CD4-positive, alpha-beta T cell (primary cell): ENCODE measurements at regions not wholly inside any gene's neighbourhood (a gene's known extent, or its start where the extent isn't known, plus 50 kb on each side); places are given as distances from the start of the nearest gene placed in this dataset.

Experiments
- ATAC-seq: fragments of 200-7000 bp; cut with Tn5 transposase; one replicate; pipeline ENCODE4 v1.10.0; 2022; ENCODE audit warnings: mild to moderate bottlenecking; ENCODE audit not compliant: poor library complexity
- CTCF ChIA-PET: fragments of 350-600 bp; sonication (Branson Sonifier 250); formaldehyde crosslinking; loops from one replicate; lab custom pipeline; 2021; ENCODE audit warnings: antibody characterized with exemption, inconsistent platforms; lab: Charles Lee
- POLR2A ChIA-PET: fragments of 350-600 bp; sonication (Branson Sonifier 250); formaldehyde crosslinking; loops from one replicate; lab custom pipeline; 2021; ENCODE audit warnings: antibody characterized with exemption, inconsistent platforms; lab: Charles Lee
- DNase-seq, 14 experiments: peaks; one replicate each; pipeline ENCODE4 v3.0.0-alpha.2; 2013 to 2020; ENCODE audit warnings: mixed read lengths in 2 of 14
- H3K27ac ChIP-seq, 2 donors: one replicate each; pipeline versions ENCODE4 v1.5.1 to v1.7.0; 2013; ENCODE audit warnings: low read length in 2 of 2, low read depth in 1 of 2, mild to moderate bottlenecking in 1 of 2
- H3K27me3 ChIP-seq, 2 experiments: 1 replicate in 1 of 2; 2 replicates in 1 of 2; pipeline versions ENCODE4 v1.6.1 to v1.7.0; 2013; ENCODE audit warnings: low read length in 2 of 2, control low read depth in 1 of 2, mild to moderate bottlenecking in 1 of 2, moderate library complexity in 1 of 2; ENCODE audit not compliant: insufficient read depth in 2 of 2, control insufficient read depth in 1 of 2
- H3K36me3 ChIP-seq: one replicate; pipeline ENCODE4 v1.6.1; 2013; ENCODE audit warnings: low read length, control low read depth; ENCODE audit not compliant: insufficient read depth
- H3K4me1 ChIP-seq: one replicate; pipeline ENCODE4 v1.6.1; 2013; ENCODE audit warnings: low read length, control low read depth; ENCODE audit not compliant: insufficient read depth
- H3K4me3 ChIP-seq: one replicate; pipeline ENCODE4 v1.5.1; 2013; ENCODE audit warnings: mild to moderate bottlenecking, low read length, moderate library complexity
- H3K9me3 ChIP-seq, 2 experiments: 1 replicate in 1 of 2; 2 replicates in 1 of 2; pipeline versions ENCODE4 v1.6.1 to v1.7.0; 2013; ENCODE audit warnings: low read length in 2 of 2, mild to moderate bottlenecking in 2 of 2, control low read depth in 1 of 2, moderate library complexity in 1 of 2; ENCODE audit not compliant: control insufficient read depth in 1 of 2, insufficient read depth in 1 of 2
- H3K27ac Mint-ChIP-seq: one replicate; pipeline ENCODE4 v1.8.0; 2020; ENCODE audit warnings: mixed read lengths
- H3K27me3 Mint-ChIP-seq: one replicate; pipeline ENCODE4 v1.8.0; 2021; ENCODE audit warnings: mixed read lengths
- H3K36me3 Mint-ChIP-seq: one replicate; pipeline ENCODE4 v1.8.0; 2021; ENCODE audit warnings: low read depth, mixed read lengths
- H3K4me1 Mint-ChIP-seq: one replicate; pipeline ENCODE4 v1.8.0; 2021; ENCODE audit warnings: low read depth, mixed read lengths
- H3K4me3 Mint-ChIP-seq: one replicate; pipeline ENCODE4 v1.8.0; 2020; ENCODE audit warnings: mild to moderate bottlenecking, mixed read lengths
- H3K9me3 Mint-ChIP-seq: one replicate; pipeline ENCODE4 v1.8.0; 2020; ENCODE audit warnings: mixed read lengths
- CTCF ChIP-seq: fragments of 200-600 bp; IDR thresholded peaks from one replicate; pipeline ENCODE4 v1.8.0; 2022; ENCODE audit warnings: antibody characterized with exemption, mild to moderate bottlenecking
- intact Hi-C, 2 experiments: fragments of 100-400 bp; cut with DNase I in 1 of 2; cut with micrococcal nuclease in 1 of 2; formaldehyde crosslinking; loops; one replicate each; pipeline versions ENCODE4 v1.15.1 to v1.9.0; 2023 to 2025; cut with DNase I, micrococcal nuclease

GRCh38 chr5:90227683-90228082, 181.9 kb downstream of the CETN3 start:
- Mint-ChIP-seq H3K9me3 (no peaks in the 10 kb centered on the region), H3K4me3 (no peak overlapping the region), H3K4me1 (no peaks in the 10 kb centered on the region), H3K27ac (no peak overlapping the region), H3K36me3 (no peaks in the 10 kb centered on the region), H3K27me3 (no peaks in the 10 kb centered on the region)
- Histone ChIP-seq H3K9me3 (no peaks in the 10 kb centered on the region), H3K4me1 (no peaks in the 10 kb centered on the region), H3K36me3 (no peaks in the 10 kb centered on the region), H3K27me3 (no peaks in the 10 kb centered on the region), H3K27ac (no peak overlapping the region), H3K4me3 (no peak overlapping the region)
- ChIA-PET POLR2A (no interaction called here), CTCF (no interaction called here)
- intact Hi-C loops = no loop called here
- ATAC-seq = no peak
- no peak for DNase-seq
- TF ChIP-seq CTCF = no peak

- no peak for ATAC-seq
- H3K27me3 Mint-ChIP-seq = no peaks in the 10 kb centered on the region
- H3K27ac ChIP-seq = no peak overlapping the region
- no peaks in the 10 kb centered on the region for H3K4me1 Mint-ChIP-seq
- no peaks in the 10 kb centered on the region for H3K36me3 ChIP-seq
- no peak overlapping the region for H3K27ac Mint-ChIP-seq
- no peak for DNase-seq
- no peaks in the 10 kb centered on the region for H3K27me3 ChIP-seq
- no peaks in the 10 kb centered on the region for H3K36me3 Mint-ChIP-seq
- H3K4me3 ChIP-seq = no peak overlapping the region
- ChIA-PET POLR2A (no interaction called here), CTCF (no interaction called here)
- no peaks in the 10 kb centered on the region for H3K9me3 Mint-ChIP-seq
- H3K9me3 ChIP-seq = no peaks in the 10 kb centered on the region
- no peaks in the 10 kb centered on the region for H3K4me1 ChIP-seq
- H3K4me3 Mint-ChIP-seq = no peak overlapping the region
- no peak for TF ChIP-seq CTCF
- intact Hi-C loops = no loop called here
Observed at GRCh38 chr5:90226433-90227099, 183.0 kb downstream of the CETN3 start.

GRCh38 chr5:90224342-90224741, 185.2 kb downstream of the CETN3 start:
- Mint-ChIP-seq H3K4me3 (no peak overlapping the region), H3K9me3 (no peaks in the 10 kb centered on the region), H3K4me1 (no peaks in the 10 kb centered on the region), H3K27ac (no peak overlapping the region), H3K27me3 (no peaks in the 10 kb centered on the region), H3K36me3 (no peaks in the 10 kb centered on the region)
- no peak for ATAC-seq
- Histone ChIP-seq H3K27ac (no peak overlapping the region), H3K4me3 (no peak overlapping the region), H3K36me3 (no peaks in the 10 kb centered on the region), H3K9me3 (no peaks in the 10 kb centered on the region), H3K27me3 (no peaks in the 10 kb centered on the region), H3K4me1 (no peaks in the 10 kb centered on the region)
- intact Hi-C loops = no loop called here
- CTCF ChIA-PET = no interaction called here
- POLR2A ChIA-PET = no interaction called here
- no peak for DNase-seq
- no peak for TF ChIP-seq CTCF
